ENCODE measurements at regions not wholly inside any gene's neighbourhood (a gene's known extent, or its start where the extent isn't known, plus 50 kb on each side); places are given as distances from the start of the nearest gene placed in this dataset.

- Histone ChIP-seq H3K4me3 (no peak overlapping the region), H3K9me3 (replicated peaks; ENCODE audit: control insufficient read depth, insufficient read depth, low read length) (no peaks in the 10 kb centered on the region), H3K27ac (ENCODE audit: control insufficient read depth, insufficient read depth) (no peak overlapping the region), H2AFZ (ENCODE audit: control insufficient read depth, low read depth, low read length) (no peak overlapping the region), H3K4me2 (ENCODE audit: control insufficient read depth, insufficient read depth) (no peak overlapping the region), H3K4me1 (ENCODE audit: control insufficient read depth, insufficient read depth, low read length) (no peaks in the 10 kb centered on the region), H3K9ac (ENCODE audit: control insufficient read depth, insufficient read depth, low read length) (no peak overlapping the region), H4K20me1 (ENCODE audit: control insufficient read depth, insufficient read depth) (no peaks in the 10 kb centered on the region), H3K36me3 (ENCODE audit: control insufficient read depth in 2 of 2, insufficient read depth in 2 of 2, low read length in 1 of 2) (no peaks in the 10 kb centered on the region), H3K27me3 (replicated peaks in 1 of 2; ENCODE audit: control insufficient read depth in 2 of 2, insufficient read depth in 2 of 2, low read length in 1 of 2) (no peaks in the 10 kb centered on the region; a peak in 1 of 4 replicates), H3K79me2 (ENCODE audit: control insufficient read depth, insufficient read depth, low read length) (no peaks in the 10 kb centered on the region)
- TF ChIP-seq, protein P1, sequence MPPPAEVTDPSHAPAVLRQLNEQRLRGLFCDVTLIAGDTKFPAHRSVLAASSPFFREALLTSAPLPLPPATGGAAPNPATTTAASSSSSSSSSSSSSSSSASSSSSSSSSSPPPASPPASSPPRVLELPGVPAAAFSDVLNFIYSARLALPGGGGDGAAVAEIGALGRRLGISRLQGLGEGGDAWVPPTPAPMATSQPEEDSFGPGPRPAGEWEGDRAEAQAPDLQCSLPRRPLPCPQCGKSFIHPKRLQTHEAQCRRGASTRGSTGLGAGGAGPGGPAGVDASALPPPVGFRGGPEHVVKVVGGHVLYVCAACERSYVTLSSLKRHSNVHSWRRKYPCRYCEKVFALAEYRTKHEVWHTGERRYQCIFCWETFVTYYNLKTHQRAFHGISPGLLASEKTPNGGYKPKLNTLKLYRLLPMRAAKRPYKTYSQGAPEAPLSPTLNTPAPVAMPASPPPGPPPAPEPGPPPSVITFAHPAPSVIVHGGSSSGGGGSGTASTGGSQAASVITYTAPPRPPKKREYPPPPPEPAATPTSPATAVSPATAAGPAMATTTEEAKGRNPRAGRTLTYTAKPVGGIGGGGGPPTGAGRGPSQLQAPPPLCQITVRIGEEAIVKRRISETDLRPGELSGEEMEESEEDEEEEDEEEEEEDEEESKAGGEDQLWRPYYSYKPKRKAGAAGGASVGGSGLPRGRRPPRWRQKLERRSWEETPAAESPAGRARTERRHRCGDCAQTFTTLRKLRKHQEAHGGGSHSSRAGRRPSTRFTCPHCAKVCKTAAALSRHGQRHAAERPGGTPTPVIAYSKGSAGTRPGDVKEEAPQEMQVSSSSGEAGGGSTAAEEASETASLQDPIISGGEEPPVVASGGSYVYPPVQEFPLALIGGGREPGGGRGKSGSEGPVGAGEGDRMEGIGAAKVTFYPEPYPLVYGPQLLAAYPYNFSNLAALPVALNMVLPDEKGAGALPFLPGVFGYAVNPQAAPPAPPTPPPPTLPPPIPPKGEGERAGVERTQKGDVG (CRISPR knock-in tag; IDR thresholded peaks at IDR 0.05): no peak
- TF ChIP-seq JUNB (IDR thresholded peaks at IDR 0.05) (no peak), ASH2L (IDR thresholded peaks at IDR 0.05; ENCODE audit: borderline replicate concordance, low read depth) (no peak), BMI1 (IDR thresholded peaks at IDR 0.05; ENCODE audit: borderline replicate concordance) (no peak), SIN3A (IDR thresholded peaks at IDR 0.05; ENCODE audit: low read depth, low read length) (no peak), HDGF (IDR thresholded peaks at IDR 0.05) (no peak), IRF4 (IDR thresholded peaks at IDR 0.05; ENCODE audit: low read depth, low read length) (no peak), RFX5 (IDR thresholded peaks at IDR 0.05; ENCODE audit: low read depth, low read length) (no peak), TARDBP (IDR thresholded peaks at IDR 0.05; ENCODE audit: borderline replicate concordance) (no peak), ZSCAN29 (IDR thresholded peaks at IDR 0.05) (no peak), SMC3 (IDR thresholded peaks at IDR 0.05; ENCODE audit: borderline replicate concordance, low read length) (no peak), SMAD1 (IDR thresholded peaks at IDR 0.05; ENCODE audit: low read depth, partially characterized antibody) (no peak), KLF5 (IDR thresholded peaks at IDR 0.05; ENCODE audit: partially characterized antibody) (no peak), SUPT20H (IDR thresholded peaks at IDR 0.05; ENCODE audit: borderline replicate concordance, control insufficient read depth, low read depth, low read length) (no peak)
- no peak for ATAC-seq
- in situ Hi-C loops (cut with MboI) (no loop called here), intact Hi-C loops (cut with micrococcal nuclease; ENCODE audit: unreplicated experiment) (no loop called here)
- ChIA-PET RAD21 (ENCODE audit: unreplicated experiment) (no interaction called here), CTCF (no interaction called here), SMC1A (ENCODE audit: uncharacterized antibody, unreplicated experiment) (no interaction called here), POLR2A (no interaction called here)
- no peak for FAIRE-seq
- WGBS (ENCODE audit: insufficient coverage, insufficient replicate concordance, low lambda C conversion rate, missing lambda C conversion rate): 6% methylated on average over 1 of the region's 1 CpG
- no peak for DNase-seq (ENCODE audit: low read depth, low spot score)
- no TSS peak for BruUV-seq (replicated peaks)
These were observed 81.7 kb upstream of the TLE3 start for GRCh38 chr15:70179309-70179892.
